H9 (cell line): ENCODE measurements at regions not wholly inside any gene's neighbourhood (a gene's known extent, or its start where the extent isn't known, plus 50 kb on each side); places are given as distances from the start of the nearest gene placed in this dataset.

Experiments
- DNase-seq: peaks from one replicate; pipeline ENCODE4 v3.0.0-alpha.2; 2017
- H2AFZ ChIP-seq: one replicate; pipeline ENCODE4 v1.6.1; 2013; ENCODE audit warnings: mild to moderate bottlenecking, low read length, control low read depth, moderate library complexity
- H2AK5ac ChIP-seq: 2 replicates; pipeline ENCODE4 v1.6.1; 2013; ENCODE audit warnings: low read length, control low read depth, mixed read lengths; ENCODE audit not compliant: insufficient read length
- H2BK120ac ChIP-seq: one replicate; pipeline ENCODE4 v1.6.1; 2013; ENCODE audit warnings: low read depth, mild to moderate bottlenecking, low read length, control low read depth, inconsistent platforms; ENCODE audit not compliant: poor library complexity, severe bottlenecking
- H2BK12ac ChIP-seq: 2 replicates; pipeline ENCODE4 v1.6.1; 2013; ENCODE audit warnings: low read length, control low read depth, mixed read lengths, low read depth; ENCODE audit not compliant: insufficient read length
- H2BK15ac ChIP-seq: 2 replicates; pipeline ENCODE4 v1.6.1; 2013; ENCODE audit warnings: low read depth, low read length, control low read depth
- H2BK20ac ChIP-seq: one replicate; pipeline ENCODE4 v1.6.1; 2013; ENCODE audit warnings: low read depth, mild to moderate bottlenecking, low read length, control low read depth, inconsistent platforms; ENCODE audit not compliant: poor library complexity, severe bottlenecking
- H2BK5ac ChIP-seq: 2 replicates; pipeline ENCODE4 v1.6.1; 2013; ENCODE audit warnings: low read length, control low read depth, mixed read lengths; ENCODE audit not compliant: insufficient read length
- H3K14ac ChIP-seq: 2 replicates; pipeline ENCODE4 v1.6.1; 2013; ENCODE audit warnings: low read length, control low read depth; ENCODE audit not compliant: insufficient read depth
- H3K18ac ChIP-seq: 2 replicates; pipeline ENCODE4 v1.6.1; 2013; ENCODE audit warnings: low read depth, mild to moderate bottlenecking, mixed read lengths, low read length, control low read depth; ENCODE audit not compliant: insufficient read length
- H3K23ac ChIP-seq: 2 replicates; pipeline ENCODE4 v1.6.1; 2013; ENCODE audit warnings: low read length, control low read depth, mixed read lengths, low read depth; ENCODE audit not compliant: insufficient read length
- H3K23me2 ChIP-seq: 2 replicates; pipeline ENCODE4 v1.6.1; 2013; ENCODE audit warnings: low read depth, mild to moderate bottlenecking, mixed read lengths, low read length, control low read depth; ENCODE audit not compliant: insufficient read length, poor library complexity, severe bottlenecking
- H3K27ac ChIP-seq: 2 replicates; pipeline ENCODE4 v1.5.1; 2013; ENCODE audit warnings: low read length, control low read depth, mixed read lengths, low read depth; ENCODE audit not compliant: insufficient read length
- H3K27me3 ChIP-seq: 2 replicates; pipeline ENCODE4 v1.6.1; 2013; ENCODE audit warnings: low read length, control low read depth, inconsistent platforms; ENCODE audit not compliant: insufficient read depth
- H3K4ac ChIP-seq: 2 replicates; pipeline ENCODE4 v1.6.1; 2013; ENCODE audit warnings: low read depth, mild to moderate bottlenecking, control low read depth, inconsistent platforms, low read length, moderate library complexity
- H3K4me1 ChIP-seq: 2 replicates; pipeline ENCODE4 v1.6.1; 2013; ENCODE audit warnings: low read length, control low read depth, inconsistent platforms; ENCODE audit not compliant: insufficient read depth
- H3K4me2 ChIP-seq: 2 replicates; pipeline ENCODE4 v1.6.1; 2013; ENCODE audit warnings: low read length, control low read depth, mixed read lengths; ENCODE audit not compliant: insufficient read length, insufficient read depth
- H3K56ac ChIP-seq: 2 replicates; pipeline ENCODE4 v1.6.1; 2013; ENCODE audit warnings: low read depth, mild to moderate bottlenecking, mixed read lengths, low read length, control low read depth; ENCODE audit not compliant: insufficient read length
- H3K79me1 ChIP-seq: 2 replicates; pipeline ENCODE4 v1.6.1; 2013; ENCODE audit warnings: low read depth, mild to moderate bottlenecking, moderate library complexity, low read length, control low read depth, inconsistent platforms; ENCODE audit not compliant: insufficient read depth, poor library complexity, severe bottlenecking
- H3K79me2 ChIP-seq: 2 replicates; pipeline ENCODE4 v1.6.1; 2013; ENCODE audit warnings: low read length, control low read depth, inconsistent platforms; ENCODE audit not compliant: insufficient read depth
- H3K9ac ChIP-seq: 2 replicates; pipeline ENCODE4 v1.6.1; 2013; ENCODE audit warnings: low read length, control low read depth, mixed read lengths; ENCODE audit not compliant: insufficient read length; ENCODE audit errors: extremely low read depth
- H3K9me3 ChIP-seq: one replicate; pipeline ENCODE4 v1.6.1; 2013; ENCODE audit warnings: low read depth, low read length, inconsistent platforms; ENCODE audit not compliant: control insufficient read depth
- H3T11ph ChIP-seq: one replicate; pipeline ENCODE4 v1.6.1; 2013; ENCODE audit warnings: mild to moderate bottlenecking, low read length, control low read depth, inconsistent platforms
- H4K20me1 ChIP-seq: one replicate; pipeline ENCODE4 v1.6.1; 2013; ENCODE audit not compliant: control insufficient read depth, insufficient read length, insufficient read depth
- H4K5ac ChIP-seq: 2 replicates; pipeline ENCODE4 v1.6.1; 2013; ENCODE audit warnings: low read depth, mild to moderate bottlenecking, mixed read lengths, low read length, control low read depth; ENCODE audit not compliant: insufficient read length
- H4K8ac ChIP-seq: replicated peaks from 2 replicates; pipeline ENCODE4 v1.6.1; 2013; ENCODE audit warnings: low read length, control low read depth, mixed read lengths, low read depth; ENCODE audit not compliant: insufficient read length
- H4K91ac ChIP-seq: 2 replicates; pipeline ENCODE4 v1.6.1; 2013; ENCODE audit warnings: low read depth, mild to moderate bottlenecking, moderate library complexity, mixed read lengths, low read length, control low read depth; ENCODE audit not compliant: insufficient read length
- H3K27ac Mint-ChIP-seq, 3 experiments: 2 replicates in 2 of 3; 3 replicates in 1 of 3; pipeline ENCODE4 v1.8.0; 2020 to 2021; ENCODE audit warnings: mixed read lengths in 3 of 3, mild to moderate bottlenecking in 1 of 3, moderate library complexity in 1 of 3
- H3K27me3 Mint-ChIP-seq: 2 replicates; pipeline ENCODE4 v1.8.0; 2021; ENCODE audit warnings: low read depth, mild to moderate bottlenecking, moderate library complexity, mixed read lengths
- H3K36me3 Mint-ChIP-seq, 3 experiments: 2 replicates in 2 of 3; 3 replicates in 1 of 3; pipeline ENCODE4 v1.8.0; 2020 to 2021; ENCODE audit warnings: low read depth in 3 of 3, mixed read lengths in 3 of 3; ENCODE audit not compliant: insufficient read depth in 1 of 3
- H3K4me1 Mint-ChIP-seq, 2 experiments: 2 replicates each; pipeline ENCODE4 v1.8.0; 2020; ENCODE audit warnings: mixed read lengths in 2 of 2
- H3K4me3 Mint-ChIP-seq, 2 experiments: 2 replicates in 1 of 2; 3 replicates in 1 of 2; pipeline ENCODE4 v1.8.0; 2020 to 2021; ENCODE audit warnings: mild to moderate bottlenecking in 2 of 2, mixed read lengths in 2 of 2, moderate library complexity in 1 of 2
- H3K9me3 Mint-ChIP-seq, 2 experiments: 2 replicates in 1 of 2; 3 replicates in 1 of 2; pipeline ENCODE4 v1.8.0; 2020; ENCODE audit warnings: mild to moderate bottlenecking in 2 of 2, mixed read lengths in 2 of 2, moderate library complexity in 1 of 2
- WGBS: extraction: QIAGEN DNeasy Blood & Tissue Kit; methylation state at CpG from one replicate; pipeline ENCODE4 v1.1.7; 2013; ENCODE audit warnings: missing lambda C conversion rate, low lambda C conversion rate, mixed read lengths; ENCODE audit not compliant: insufficient read length; ENCODE audit errors: extremely low coverage; 5-methylcytosine and 5-hydroxymethylcytosine counted together
- TF ChIP-seq, protein P1 (sequence below): fragments of 200-600 bp; sonication (generic); conservative IDR thresholded peaks from 3 replicates; pipeline ENCODE4 v1.8.0; 2021; ENCODE audit warnings: antibody characterized with exemption, mild to moderate bottlenecking

DNA sequence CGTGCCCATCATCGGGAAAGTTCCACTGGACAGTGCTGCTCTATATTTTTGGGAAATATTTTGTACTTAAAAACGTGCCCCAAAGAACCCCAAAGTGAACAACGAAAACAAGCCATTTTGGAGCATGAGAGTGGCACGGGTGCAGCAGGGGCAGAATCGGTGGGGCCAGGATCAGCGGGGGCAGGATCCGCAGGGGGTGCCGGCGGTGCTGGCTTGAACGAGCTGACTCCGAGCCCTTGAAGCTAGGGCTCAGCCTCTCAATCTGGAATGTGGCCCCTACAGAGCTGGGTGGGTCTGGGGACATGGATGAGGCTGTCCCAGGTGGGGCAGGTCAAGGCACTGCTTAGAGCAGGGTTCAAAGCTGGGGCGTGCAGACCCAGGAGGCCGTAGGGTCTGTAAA is 104.7 kb upstream of the COL5A1 start:
- Histone ChIP-seq H3K79me2 (no peaks in the 10 kb centered on the region), H2BK12ac (no peak overlapping the region), H2AFZ (no peak overlapping the region), H3K4me1 (no peaks in the 10 kb centered on the region), H4K20me1 (no peaks in the 10 kb centered on the region), H2BK15ac (no peak overlapping the region), H3K4ac (no peak overlapping the region), H3K27ac (no peak overlapping the region), H3K9ac (no peak overlapping the region), H3K23me2 (no peaks in the 10 kb centered on the region), H2BK20ac (no peak overlapping the region), H4K8ac (no peak overlapping the region), H2BK120ac (no peak overlapping the region), H4K5ac (no peak overlapping the region), H3K14ac (no peak overlapping the region; the same call in 1 of the 2 replicates), H4K91ac (no peak overlapping the region), H3K79me1 (no peaks in the 10 kb centered on the region), H3K4me2 (no peak overlapping the region), H2BK5ac (no peak overlapping the region), H2AK5ac (no peak overlapping the region), H3K27me3 (no peaks in the 10 kb centered on the region), H3K56ac (no peak overlapping the region), H3K9me3 (no peaks in the 10 kb centered on the region), H3T11ph (no peak overlapping the region), H3K18ac (no peak overlapping the region), H3K23ac (no peak overlapping the region)
- no peaks in the 10 kb centered on the region; the same call in none of the 2 replicates for H3K27me3 Mint-ChIP-seq
- TF ChIP-seq, protein P1, sequence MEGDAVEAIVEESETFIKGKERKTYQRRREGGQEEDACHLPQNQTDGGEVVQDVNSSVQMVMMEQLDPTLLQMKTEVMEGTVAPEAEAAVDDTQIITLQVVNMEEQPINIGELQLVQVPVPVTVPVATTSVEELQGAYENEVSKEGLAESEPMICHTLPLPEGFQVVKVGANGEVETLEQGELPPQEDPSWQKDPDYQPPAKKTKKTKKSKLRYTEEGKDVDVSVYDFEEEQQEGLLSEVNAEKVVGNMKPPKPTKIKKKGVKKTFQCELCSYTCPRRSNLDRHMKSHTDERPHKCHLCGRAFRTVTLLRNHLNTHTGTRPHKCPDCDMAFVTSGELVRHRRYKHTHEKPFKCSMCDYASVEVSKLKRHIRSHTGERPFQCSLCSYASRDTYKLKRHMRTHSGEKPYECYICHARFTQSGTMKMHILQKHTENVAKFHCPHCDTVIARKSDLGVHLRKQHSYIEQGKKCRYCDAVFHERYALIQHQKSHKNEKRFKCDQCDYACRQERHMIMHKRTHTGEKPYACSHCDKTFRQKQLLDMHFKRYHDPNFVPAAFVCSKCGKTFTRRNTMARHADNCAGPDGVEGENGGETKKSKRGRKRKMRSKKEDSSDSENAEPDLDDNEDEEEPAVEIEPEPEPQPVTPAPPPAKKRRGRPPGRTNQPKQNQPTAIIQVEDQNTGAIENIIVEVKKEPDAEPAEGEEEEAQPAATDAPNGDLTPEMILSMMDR, result no peak
- no peak for DNase-seq
- H3K36me3 Mint-ChIP-seq, result no peaks in the 10 kb centered on the region; a peak in 1 of 7 replicates
- H3K27ac Mint-ChIP-seq, result no peak overlapping the region
- no peak overlapping the region for H3K4me3 Mint-ChIP-seq
- no peaks in the 10 kb centered on the region for H3K4me1 Mint-ChIP-seq
- peaks cover 4% of the 10 kb centered on the region in 2 experiments; a peak in 4 of 5 replicates for H3K9me3 Mint-ChIP-seq
- WGBS, result no CpG with 5 or more reads among the region's 14 CpGs
